Endothelial cell of umbilical vein (primary cell): ENCODE measurements at regions not wholly inside any gene's neighbourhood (a gene's known extent, or its start where the extent isn't known, plus 50 kb on each side); places are given as distances from the start of the nearest gene placed in this dataset.

Experiments
- CTCF ChIP-seq, 2 donors: IDR thresholded peaks; 1 replicate in 1 of 2; 2 replicates in 1 of 2; pipeline ENCODE4 v1.5.1; 2011; ENCODE audit warnings: low read length in 2 of 2, mild to moderate bottlenecking in 2 of 2, moderate library complexity in 2 of 2, control low read depth in 1 of 2, inconsistent platforms in 1 of 2, low read depth in 1 of 2; ENCODE audit not compliant: insufficient read depth in 1 of 2; ENCODE audit errors: extremely low read depth in 1 of 2
- EZH2 ChIP-seq: IDR thresholded peaks from 2 replicates; pipeline ENCODE4 v1.6.1; 2012; ENCODE audit warnings: borderline replicate concordance, low read depth, mild to moderate bottlenecking, moderate library complexity, low read length, inconsistent platforms; ENCODE audit not compliant: severe bottlenecking
- JUN ChIP-seq: IDR thresholded peaks from 2 replicates; pipeline ENCODE4 v1.6.1; 2011; ENCODE audit warnings: borderline replicate concordance, low read depth; ENCODE audit not compliant: insufficient read length, insufficient read depth
- POLR2A ChIP-seq: IDR thresholded peaks from 2 replicates; pipeline ENCODE4 v1.6.1; 2012; ENCODE audit warnings: low read depth, mild to moderate bottlenecking, control low read depth, low read length
- POLR2AphosphoS5 ChIP-seq: IDR thresholded peaks from 2 replicates; pipeline ENCODE4 v1.6.1; 2012; ENCODE audit warnings: low read depth, mild to moderate bottlenecking, control low read depth, low read length, moderate library complexity; ENCODE audit not compliant: insufficient read depth

GRCh38 chr6:106899697-106900096 lies 74.8 kb downstream of the CD24 start:
- TF ChIP-seq CTCF (IDR thresholded peaks at IDR 0.05; ENCODE audit: extremely low read depth in 1 of 2, insufficient read depth in 1 of 2, low read depth in 1 of 2, low read length in 2 of 2), result no peak
- TF ChIP-seq EZH2, result no peak
- TF ChIP-seq POLR2AphosphoS5, result no peak
- TF ChIP-seq POLR2A, result no peak
- TF ChIP-seq JUN, result no peak
